Glomerular visceral epithelial cell (primary cell): ENCODE measurements at regions not wholly inside any gene's neighbourhood (a gene's known extent, or its start where the extent isn't known, plus 50 kb on each side); places are given as distances from the start of the nearest gene placed in this dataset.

Source experiments
- DNase-seq: peaks from one replicate; pipeline ENCODE4 v3.0.0-alpha.2; 2016; ENCODE audit errors: extremely low spot score

DNA sequence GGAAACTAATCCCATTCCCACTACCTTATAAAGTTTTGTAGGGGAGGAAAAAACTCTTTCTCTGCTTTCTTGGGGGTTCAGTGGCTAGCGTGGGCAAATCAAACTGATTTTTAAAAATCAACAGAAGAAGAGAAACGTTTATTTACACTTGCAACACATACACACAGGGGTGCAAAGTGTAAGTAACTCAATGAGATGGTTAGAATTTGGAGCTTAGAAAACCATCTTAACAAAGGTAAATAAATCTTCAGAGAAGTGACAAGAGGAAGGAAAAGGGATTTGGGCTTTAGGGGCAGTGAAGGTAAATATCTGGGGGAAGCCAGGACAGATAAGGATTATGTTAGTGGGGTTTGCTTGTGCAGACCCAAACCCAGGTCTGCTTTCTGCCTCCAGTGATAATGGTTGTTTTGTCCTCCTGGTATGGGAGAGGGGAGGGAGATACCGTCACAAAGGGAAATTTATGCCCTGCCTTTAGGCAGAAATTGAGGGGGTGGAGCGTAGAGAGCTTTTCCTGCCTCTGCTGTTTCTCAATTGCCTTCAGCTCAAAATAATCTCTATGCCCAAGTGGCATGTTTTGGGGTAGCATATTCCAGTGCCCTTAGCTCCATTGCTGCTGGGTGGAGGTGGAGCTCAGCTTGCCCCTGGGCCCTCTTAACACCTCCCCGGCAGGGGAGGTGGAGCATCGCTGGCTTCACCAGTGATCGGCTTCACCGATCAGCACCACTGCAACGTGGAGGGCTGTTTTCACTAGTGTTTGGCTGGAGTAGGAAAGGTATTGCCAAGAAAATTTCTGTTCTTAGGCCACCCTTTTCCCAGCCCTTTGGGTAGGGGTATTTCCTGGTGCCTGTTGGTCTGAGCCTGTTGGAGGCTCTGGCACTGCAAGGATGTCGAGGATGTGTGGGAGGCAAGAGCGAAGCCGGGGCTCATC lies 92.2 kb downstream of the TEX51 start:
- DNase-seq = no peak

DNA sequence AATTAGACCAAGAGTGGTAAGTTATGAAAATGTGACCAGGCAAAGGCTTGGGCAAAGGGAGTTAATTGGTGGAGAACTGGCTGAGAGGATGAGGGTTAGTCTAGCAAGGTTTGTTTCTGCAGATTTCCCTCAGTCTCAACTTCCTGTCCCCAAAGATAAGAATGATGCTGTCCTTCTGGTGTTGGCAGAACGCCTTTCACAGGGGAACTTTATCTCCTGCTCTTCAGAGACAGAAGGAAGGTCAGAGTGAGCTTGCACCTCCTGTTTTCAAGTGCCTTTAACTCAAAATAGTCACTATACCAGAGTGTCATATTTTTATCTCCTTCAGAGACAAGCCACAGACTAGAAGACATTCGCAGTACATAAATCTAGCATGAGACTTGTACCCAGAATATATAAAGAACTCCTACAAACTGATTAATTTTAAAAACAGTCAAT lies 95.7 kb downstream of the TEX51 start:
- no peak for DNase-seq

DNA sequence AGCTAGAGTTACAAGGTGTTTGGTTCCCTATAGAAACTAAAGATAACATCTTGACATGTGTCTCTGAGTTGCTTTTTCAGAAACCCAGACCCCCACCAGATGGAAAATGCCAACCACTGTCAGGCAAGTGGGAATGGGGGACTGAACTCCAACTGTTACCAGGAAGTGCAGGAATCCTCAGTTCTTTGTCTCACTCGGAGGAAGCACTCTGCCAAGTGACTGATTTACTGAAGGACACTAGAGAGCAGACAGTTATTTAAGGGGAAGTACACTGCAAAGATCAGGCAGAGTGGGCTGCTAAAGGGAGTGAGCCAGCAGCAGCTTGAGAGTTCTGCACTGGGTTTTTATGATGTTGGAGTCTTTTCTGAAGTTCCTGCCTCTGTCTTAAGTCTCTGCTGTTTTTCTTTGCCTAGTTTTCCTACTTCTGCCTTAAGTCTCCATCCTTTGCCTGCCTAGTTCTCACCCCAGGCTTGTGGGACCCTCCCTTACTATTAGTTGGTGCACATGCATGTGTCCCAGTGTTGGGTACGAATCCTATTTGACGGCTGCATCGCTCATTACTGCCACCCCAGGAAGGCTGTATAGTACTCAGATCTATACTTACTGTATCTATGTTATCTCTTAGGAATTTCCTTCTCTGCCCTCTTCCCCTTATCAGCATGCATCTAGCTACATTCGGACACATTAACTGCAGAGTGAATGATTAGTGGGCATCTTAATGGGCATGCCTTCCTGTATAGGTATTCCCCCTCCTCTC lies 97.1 kb downstream of the TEX51 start:
- no peak for DNase-seq

DNA sequence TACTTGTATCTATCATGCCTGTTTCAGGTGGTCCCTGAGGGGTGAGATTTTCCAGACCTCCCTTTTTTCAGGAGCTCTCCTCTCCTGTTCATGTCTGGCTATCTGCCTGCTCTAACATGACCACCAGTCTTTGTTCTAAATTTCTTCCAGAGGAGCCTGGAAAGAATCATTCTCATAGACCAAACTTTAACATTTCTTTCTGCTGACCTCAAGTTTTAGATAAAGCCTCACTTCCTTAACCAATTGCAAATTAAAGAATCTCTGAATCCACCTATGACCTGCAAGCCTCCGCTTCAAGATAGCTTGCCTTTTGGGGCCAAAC lies 97.6 kb downstream of the TEX51 start:
- DNase-seq = no peak
